ENCODE measurements at regions not wholly inside any gene's neighbourhood (a gene's known extent, or its start where the extent isn't known, plus 50 kb on each side); places are given as distances from the start of the nearest gene placed in this dataset.
"Not testable (repeated sequence)": the region's sequence is repeated elsewhere in the genome, so short reads cannot be mapped to it uniquely, and the experiment has no call there.

GRCh38 chr16:60558936-60559335 lies 1477.3 kb downstream of the CDH8 start:
- no peak for DNase-seq (ENCODE audit: low spot score)

- DNase-seq (ENCODE audit: low spot score): no peak
Observed at GRCh38 chr16:60553090-60553757, 1483.0 kb downstream of the CDH8 start.

GRCh38 chr16:60541535-60541934 lies 1494.7 kb downstream of the CDH8 start:
- no peak for DNase-seq (ENCODE audit: low spot score)

GRCh38 chr16:60510941-60511340 lies 1525.3 kb downstream of the CDH8 start:
- DNase-seq (ENCODE audit: low spot score): no peak

GRCh38 chr16:60510208-60510607 lies 1526.0 kb downstream of the CDH8 start:
- DNase-seq (ENCODE audit: low spot score): no peak

GRCh38 chr16:60491273-60491672 lies 1545.0 kb downstream of the CDH8 start:
- no peak for DNase-seq (ENCODE audit: low spot score)

- DNase-seq (ENCODE audit: low spot score): no peak
Observed at GRCh38 chr16:60485872-60486489, 1550.3 kb downstream of the CDH8 start.

- no peak for DNase-seq (ENCODE audit: low spot score)
Observed at GRCh38 chr16:60484901-60485300, 1551.3 kb downstream of the CDH8 start.

GRCh38 chr16:60481591-60481990 lies 1554.6 kb downstream of the CDH8 start:
- no peak for DNase-seq (ENCODE audit: low spot score)

GRCh38 chr16:60478810-60479209 lies 1557.4 kb downstream of the CDH8 start:
- DNase-seq (ENCODE audit: low spot score): no peak

- no peak for DNase-seq (ENCODE audit: low spot score)
Observed at GRCh38 chr16:60463986-60464385, 1572.3 kb downstream of the CDH8 start.

GRCh38 chr16:60459463-60459862 lies 1576.8 kb downstream of the CDH8 start:
- no peak for DNase-seq (ENCODE audit: low spot score)

- DNase-seq (ENCODE audit: low spot score): no peak
Observed at GRCh38 chr16:60458255-60458654, 1578.0 kb downstream of the CDH8 start.

GRCh38 chr16:60452646-60453045 lies 1583.6 kb downstream of the CDH8 start:
- DNase-seq (ENCODE audit: low spot score): no peak

GRCh38 chr16:60438894-60439293 lies 1597.3 kb downstream of the CDH8 start:
- no peak for DNase-seq (ENCODE audit: low spot score)

- no peak for DNase-seq (ENCODE audit: low spot score)
Observed at GRCh38 chr16:60432472-60432871, 1603.8 kb downstream of the CDH8 start.

GRCh38 chr16:60419859-60420258 lies 1616.4 kb downstream of the CDH8 start:
- no peak for DNase-seq (ENCODE audit: low spot score)

GRCh38 chr16:60414613-60415012 lies 1621.6 kb downstream of the CDH8 start:
- DNase-seq (ENCODE audit: low spot score): no peak

GRCh38 chr16:60413969-60414368 lies 1622.3 kb downstream of the CDH8 start:
- DNase-seq (ENCODE audit: low spot score): no peak

- DNase-seq (ENCODE audit: low spot score): no peak
Observed at GRCh38 chr16:60407606-60408005, 1628.6 kb downstream of the CDH8 start.

GRCh38 chr16:60407034-60407433 lies 1629.2 kb downstream of the CDH8 start:
- no peak for DNase-seq (ENCODE audit: low spot score)

GRCh38 chr16:60405286-60405685 lies 1631.0 kb downstream of the CDH8 start:
- no peak for DNase-seq (ENCODE audit: low spot score)

- no peak for DNase-seq (ENCODE audit: low spot score)
Observed at GRCh38 chr16:60404401-60404800, 1631.8 kb downstream of the CDH8 start.

GRCh38 chr16:60402941-60403340 lies 1633.3 kb downstream of the CDH8 start:
- DNase-seq (ENCODE audit: low spot score): not testable (repeated sequence)

All from AG08395 (cell line).